Esophagus squamous epithelium (tissue), 5 donors: ENCODE measurements at regions not wholly inside any gene's neighbourhood (a gene's known extent, or its start where the extent isn't known, plus 50 kb on each side); places are given as distances from the start of the nearest gene placed in this dataset.

ENCODE experiments used
- DNase-seq: peaks from one replicate; lab custom pipeline; 2025; lab: John Stamatoyannopoulos, UW
- H3K27ac ChIP-seq, 4 donors: fragments of 200-600 bp; sonication (generic); one replicate each; pipeline ENCODE4 v1.5.1; 2016 to 2019; ENCODE audit warnings: mild to moderate bottlenecking in 1 of 4
- H3K27me3 ChIP-seq, 4 donors: fragments of 200-600 bp; sonication (generic); 1 replicate in 3 of 4; 2 replicates in 1 of 4; pipeline versions ENCODE4 v1.5.1 to v1.6.0; 2017 to 2021; ENCODE audit warnings: antibody characterized with exemption in 1 of 4
- H3K36me3 ChIP-seq, 3 donors: fragments of 200-600 bp; sonication (generic); one replicate each; pipeline ENCODE4 v1.5.1; 2016 to 2019
- H3K4me1 ChIP-seq, 3 donors: fragments of 200-600 bp; sonication (generic); one replicate each; pipeline ENCODE4 v1.5.1; 2017 to 2019
- H3K4me3 ChIP-seq, 4 donors: fragments of 200-600 bp; sonication (generic); 1 replicate in 3 of 4; 2 replicates in 1 of 4; pipeline ENCODE4 v1.5.1; 2016 to 2019; ENCODE audit warnings: mild to moderate bottlenecking in 2 of 4, moderate library complexity in 1 of 4
- H3K9me3 ChIP-seq, 3 donors: fragments of 200-600 bp; sonication (generic); one replicate each; pipeline ENCODE4 v1.5.1; 2016 to 2019
- POLR2A ChIP-seq, 4 donors: fragments of 450-650 bp; IDR thresholded peaks; one replicate each; pipeline ENCODE4 v1.6.1; 2017; ENCODE audit warnings: antibody characterized with exemption in 4 of 4, mild to moderate bottlenecking in 4 of 4, moderate library complexity in 3 of 4
- WGBS, 2 donors: methylation state at CpG; one replicate each; pipeline ENCODE4 v1.1.5; 2018; 5-methylcytosine and 5-hydroxymethylcytosine counted together
- intact Hi-C: fragments of 100-400 bp; cut with DNase I; formaldehyde crosslinking; loops from one replicate; pipeline ENCODE4 v1.15.0; 2022
- TF ChIP-seq, protein P1 (sequence below), 6 experiments: fragments of 450-650 bp in 4 of 6; fragments of 200-600 bp in 2 of 6; sonication (generic) in 2 of 6; IDR thresholded peaks; one replicate each; pipeline ENCODE4 v1.5.1; 2016 to 2019; ENCODE audit warnings: antibody characterized with exemption in 6 of 6, mild to moderate bottlenecking in 4 of 6, moderate library complexity in 4 of 6
- donor health status: DM: yes; HTN: yes; CAD: no.

DNA sequence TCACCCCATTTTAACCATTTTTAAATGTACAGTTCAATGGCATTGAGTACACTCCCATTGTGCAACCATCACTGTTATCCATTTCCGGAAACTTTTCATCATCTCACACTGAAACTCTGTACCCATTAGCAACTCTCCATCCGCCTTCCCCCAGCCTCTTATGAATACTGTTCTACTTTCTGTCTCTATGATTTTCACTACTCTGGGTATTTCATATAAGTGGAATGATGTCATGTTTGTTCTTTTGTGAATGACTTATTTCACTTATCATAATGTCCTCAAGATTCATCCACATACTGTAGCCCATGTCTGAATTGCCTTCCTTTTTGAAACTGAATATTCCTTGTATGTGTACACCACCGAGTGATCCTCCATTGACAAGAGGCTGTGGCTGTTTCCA is 92.9 kb upstream of the TOX2 start:
- Histone ChIP-seq H3K9me3 (no peaks in the 10 kb centered on the region), H3K4me3 (no peak overlapping the region), H3K4me1 (no peaks in the 10 kb centered on the region), H3K27me3 (peaks cover 0 to 21% (median 0%) of the 10 kb centered on the region in 4 donors), H3K36me3 (no peaks in the 10 kb centered on the region), H3K27ac (no peak overlapping the region)
- intact Hi-C loops, result no loop called here
- DNase-seq, result no peak
- no peak for TF ChIP-seq POLR2A (IDR thresholded peaks at IDR 0.05)
- TF ChIP-seq, protein P1, sequence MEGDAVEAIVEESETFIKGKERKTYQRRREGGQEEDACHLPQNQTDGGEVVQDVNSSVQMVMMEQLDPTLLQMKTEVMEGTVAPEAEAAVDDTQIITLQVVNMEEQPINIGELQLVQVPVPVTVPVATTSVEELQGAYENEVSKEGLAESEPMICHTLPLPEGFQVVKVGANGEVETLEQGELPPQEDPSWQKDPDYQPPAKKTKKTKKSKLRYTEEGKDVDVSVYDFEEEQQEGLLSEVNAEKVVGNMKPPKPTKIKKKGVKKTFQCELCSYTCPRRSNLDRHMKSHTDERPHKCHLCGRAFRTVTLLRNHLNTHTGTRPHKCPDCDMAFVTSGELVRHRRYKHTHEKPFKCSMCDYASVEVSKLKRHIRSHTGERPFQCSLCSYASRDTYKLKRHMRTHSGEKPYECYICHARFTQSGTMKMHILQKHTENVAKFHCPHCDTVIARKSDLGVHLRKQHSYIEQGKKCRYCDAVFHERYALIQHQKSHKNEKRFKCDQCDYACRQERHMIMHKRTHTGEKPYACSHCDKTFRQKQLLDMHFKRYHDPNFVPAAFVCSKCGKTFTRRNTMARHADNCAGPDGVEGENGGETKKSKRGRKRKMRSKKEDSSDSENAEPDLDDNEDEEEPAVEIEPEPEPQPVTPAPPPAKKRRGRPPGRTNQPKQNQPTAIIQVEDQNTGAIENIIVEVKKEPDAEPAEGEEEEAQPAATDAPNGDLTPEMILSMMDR (IDR thresholded peaks at IDR 0.05), result no peak
- WGBS, 2 donors, result 62 to 66% methylated on average over 3 of the region's 3 CpGs

DNA sequence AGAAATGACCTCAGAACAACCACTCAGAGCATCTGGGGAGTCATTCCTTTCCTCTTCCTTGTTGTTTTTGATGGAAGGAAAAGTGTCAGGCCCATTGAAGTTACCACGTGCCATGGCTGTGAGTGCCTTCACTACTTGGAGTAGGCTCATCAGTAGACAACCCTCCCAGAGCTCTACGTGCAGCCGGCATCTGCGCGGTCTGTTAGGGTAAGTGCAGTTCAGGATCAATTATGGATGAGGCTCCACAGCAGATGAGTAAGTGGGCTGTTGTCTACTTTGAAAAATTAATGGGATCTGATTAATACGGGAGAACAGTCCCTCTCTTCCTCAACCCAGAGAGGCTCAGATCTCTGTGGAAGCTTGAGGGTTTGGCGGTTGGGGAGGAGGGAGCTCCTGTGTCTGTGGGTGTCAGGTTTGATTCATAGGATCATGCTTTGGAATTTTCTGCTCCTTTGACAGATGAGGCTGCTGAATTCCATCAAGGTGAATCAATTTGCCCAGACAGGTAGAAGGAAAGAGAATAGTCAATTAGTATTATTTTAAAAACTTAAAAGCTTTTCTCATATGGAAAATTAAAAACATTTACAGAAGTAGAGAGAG is 93.8 kb upstream of the TOX2 start:
- Histone ChIP-seq H3K27ac (no peak overlapping the region), H3K27me3 (peaks cover 0 to 21% (median 0%) of the 10 kb centered on the region in 4 donors), H3K4me3 (no peak overlapping the region), H3K9me3 (no peaks in the 10 kb centered on the region), H3K4me1 (no peaks in the 10 kb centered on the region), H3K36me3 (no peaks in the 10 kb centered on the region)
- TF ChIP-seq, protein P1 (IDR thresholded peaks at IDR 0.05), result no peak
- no peak for TF ChIP-seq POLR2A (IDR thresholded peaks at IDR 0.05)
- no peak for DNase-seq
- 86 to 87% methylated on average over 7 of the region's 7 CpGs for WGBS, 2 donors
- intact Hi-C loops, result no loop called here

DNA sequence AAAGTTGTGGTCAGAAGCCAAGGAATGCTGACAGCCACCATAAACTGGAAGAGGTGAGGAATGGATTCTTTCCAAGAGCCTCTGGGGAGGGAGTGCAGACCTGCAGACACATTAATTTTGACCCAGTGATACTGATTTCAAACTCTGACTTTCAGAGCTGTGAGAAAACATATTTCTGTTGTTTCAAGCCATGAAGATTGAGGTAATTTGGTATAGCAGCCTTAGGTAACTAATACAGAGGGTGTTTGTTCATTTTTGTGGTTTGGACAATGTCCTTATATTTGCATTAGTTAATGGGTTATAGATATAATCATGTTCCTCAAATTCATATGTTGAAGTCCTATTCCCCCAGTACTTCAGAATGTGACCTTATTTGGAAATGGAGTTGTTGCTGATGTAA is 85.4 kb upstream of the GTSF1L start:
- no peak overlapping the region for H3K27ac ChIP-seq
- no peaks in the 10 kb centered on the region for H3K27me3 ChIP-seq
- no peak overlapping the region for H3K4me3 ChIP-seq
- TF ChIP-seq POLR2A (IDR thresholded peaks at IDR 0.05), result no peak
- H3K36me3 ChIP-seq, result no peaks in the 10 kb centered on the region
- peaks cover 0 to 25% (median 3%) of the 10 kb centered on the region in 3 donors for H3K9me3 ChIP-seq
- no peaks in the 10 kb centered on the region for H3K4me1 ChIP-seq
- no peak for DNase-seq
- intact Hi-C loops, result no loop called here

DNA sequence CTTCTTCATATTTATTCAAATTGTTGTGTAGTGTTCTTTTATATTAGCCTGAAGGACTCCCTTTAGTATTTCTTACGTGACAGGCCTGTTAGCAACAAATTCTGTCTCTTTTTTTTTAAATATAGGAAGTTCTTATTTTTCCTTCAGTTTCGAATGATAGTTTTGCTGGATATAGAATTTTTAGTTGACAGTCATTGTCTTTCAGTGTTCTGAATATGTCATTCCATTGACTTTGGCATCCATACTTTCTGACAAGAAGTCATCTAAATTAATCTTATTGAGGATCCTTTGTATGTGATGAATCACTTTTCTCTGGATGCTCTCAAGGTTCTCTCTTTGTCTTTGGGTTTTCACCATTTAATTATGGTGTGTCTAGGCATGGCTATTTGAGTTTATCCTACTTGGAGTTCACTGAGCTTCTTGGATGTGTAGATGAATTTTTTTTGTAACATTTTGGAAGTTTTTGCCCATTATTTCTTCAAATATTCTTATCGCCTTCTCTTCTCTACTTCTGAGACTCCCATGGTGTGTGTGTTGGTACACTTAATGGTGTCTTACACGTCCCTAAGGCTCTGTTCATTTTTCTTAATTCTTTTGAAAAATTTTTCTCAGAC is 82.5 kb upstream of the GTSF1L start:
- Histone ChIP-seq H3K27me3 (no peaks in the 10 kb centered on the region), H3K9me3 (peaks cover 0 to 32% (median 3%) of the 10 kb centered on the region in 3 donors), H3K4me3 (no peak overlapping the region), H3K4me1 (no peaks in the 10 kb centered on the region), H3K27ac (no peak overlapping the region), H3K36me3 (no peaks in the 10 kb centered on the region)
- intact Hi-C loops, result no loop called here
- TF ChIP-seq, protein P1 (IDR thresholded peaks at IDR 0.05), result no peak
- no peak for TF ChIP-seq POLR2A (IDR thresholded peaks at IDR 0.05)
- 66 to 72% methylated on average over 4 of the region's 4 CpGs for WGBS, 2 donors
- DNase-seq, result no peak

DNA sequence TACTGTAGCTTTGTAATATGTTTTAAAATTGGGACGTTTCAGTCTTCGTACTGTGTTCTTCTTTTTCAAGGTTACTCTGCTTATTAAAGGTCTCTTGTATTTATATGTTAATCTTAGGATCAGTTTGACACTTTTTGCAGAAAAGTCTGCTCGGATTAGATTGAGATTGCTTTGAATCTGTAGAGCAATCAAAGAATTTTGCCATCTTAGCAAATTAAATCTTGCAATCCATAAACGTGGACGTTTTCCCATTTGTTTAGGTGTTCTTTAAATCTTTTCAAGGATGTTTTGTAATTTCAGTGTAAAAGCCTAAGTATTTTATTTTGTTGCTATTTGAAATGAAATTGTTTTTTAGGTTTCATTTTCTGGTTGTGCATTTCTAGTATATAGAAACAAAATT is 78.0 kb upstream of the GTSF1L start:
- no peak for TF ChIP-seq POLR2A (IDR thresholded peaks at IDR 0.05)
- TF ChIP-seq, protein P1 (IDR thresholded peaks at IDR 0.05), result no peak
- Histone ChIP-seq H3K27ac (no peak overlapping the region), H3K36me3 (no peaks in the 10 kb centered on the region), H3K27me3 (no peaks in the 10 kb centered on the region), H3K4me1 (no peaks in the 10 kb centered on the region), H3K9me3 (peaks cover 0 to 37% (median 8%) of the 10 kb centered on the region in 3 donors), H3K4me3 (no peak overlapping the region)
- 54 to 65% methylated on average over 5 of the region's 5 CpGs for WGBS, 2 donors
- DNase-seq, result no peak
- intact Hi-C loops, result no loop called here
